ENCODE measurements at regions not wholly inside any gene's neighbourhood (a gene's known extent, or its start where the extent isn't known, plus 50 kb on each side); places are given as distances from the start of the nearest gene placed in this dataset.

GRCh38 chr1:157202331-157202730, 64.1 kb upstream of the ETV3 start:
- H3K4me1 ChIP-seq (ENCODE audit: control insufficient read depth, low read length): no peaks in the 10 kb centered on the region
- H3K4me3 ChIP-seq (ENCODE audit: low read length): no peak overlapping the region
- H3F3A ChIP-seq (ENCODE audit: control insufficient read depth, insufficient read depth): no peaks in the 10 kb centered on the region
- no peak overlapping the region for H3K4me2 ChIP-seq (ENCODE audit: low read length)
- H3K79me2 ChIP-seq (ENCODE audit: control insufficient read depth, low read length): no peaks in the 10 kb centered on the region
- H3K9me3 ChIP-seq (ENCODE audit: control insufficient read depth, insufficient read depth, low read length): no peaks in the 10 kb centered on the region
- H3K27me3 ChIP-seq (ENCODE audit: control insufficient read depth, low read length): peaks cover 8% of the 10 kb centered on the region
- TF ChIP-seq CTCF (IDR thresholded peaks at IDR 0.05; ENCODE audit: low read depth, low read length, poor library complexity, severe bottlenecking): no peak
- no peaks in the 10 kb centered on the region for H3K36me3 ChIP-seq (ENCODE audit: control insufficient read depth, low read length)
- H3K27ac ChIP-seq (ENCODE audit: low read depth, low read length): no peak overlapping the region
- H3K9me2 ChIP-seq (replicated peaks; ENCODE audit: control insufficient read depth, low read length): no peaks in the 10 kb centered on the region
- H4K20me1 ChIP-seq (ENCODE audit: control insufficient read depth, insufficient read depth, low read depth, low read length): no peaks in the 10 kb centered on the region

DNA sequence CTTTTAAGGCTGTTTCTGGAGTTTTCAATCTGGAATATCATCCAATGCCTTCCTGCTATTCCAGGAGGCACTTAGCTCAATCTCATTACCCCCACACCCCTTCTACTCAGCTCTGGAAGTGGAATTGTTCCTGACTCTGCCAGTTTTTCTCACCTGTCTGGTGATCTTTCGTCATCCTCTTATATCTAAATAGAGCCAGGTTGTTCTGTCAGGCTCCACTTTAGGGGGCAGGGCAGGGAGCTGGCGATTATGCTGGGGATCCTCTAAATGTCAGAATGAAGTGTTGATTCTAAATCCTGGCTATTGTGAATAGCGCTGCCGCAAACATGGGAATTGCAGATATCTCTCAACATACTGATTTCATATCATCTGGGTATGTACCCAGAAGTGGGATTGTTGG, 63.6 kb upstream of the ETV3 start:
- H4K20me1 ChIP-seq (ENCODE audit: control insufficient read depth, insufficient read depth, low read depth, low read length): no peaks in the 10 kb centered on the region
- H3K27ac ChIP-seq (ENCODE audit: low read depth, low read length): no peak overlapping the region
- H3K9me2 ChIP-seq (replicated peaks; ENCODE audit: control insufficient read depth, low read length): no peaks in the 10 kb centered on the region
- H3K4me3 ChIP-seq (ENCODE audit: low read length): no peak overlapping the region
- no peaks in the 10 kb centered on the region for H3K36me3 ChIP-seq (ENCODE audit: control insufficient read depth, low read length)
- H3K4me2 ChIP-seq (ENCODE audit: low read length): no peak overlapping the region
- no peaks in the 10 kb centered on the region for H3K9me3 ChIP-seq (ENCODE audit: control insufficient read depth, insufficient read depth, low read length)
- TF ChIP-seq CTCF (IDR thresholded peaks at IDR 0.05; ENCODE audit: low read depth, low read length, poor library complexity, severe bottlenecking): no peak
- TF ChIP-seq EZH2phosphoT487 (IDR thresholded peaks at IDR 0.05; ENCODE audit: borderline replicate concordance, low read length): no peak
- H3K4me1 ChIP-seq (ENCODE audit: control insufficient read depth, low read length): no peaks in the 10 kb centered on the region
- H3K79me2 ChIP-seq (ENCODE audit: control insufficient read depth, low read length): no peaks in the 10 kb centered on the region
- H3K27me3 ChIP-seq (ENCODE audit: control insufficient read depth, low read length): peaks cover 7% of the 10 kb centered on the region
- no peaks in the 10 kb centered on the region for H3F3A ChIP-seq (ENCODE audit: control insufficient read depth, insufficient read depth)

DNA sequence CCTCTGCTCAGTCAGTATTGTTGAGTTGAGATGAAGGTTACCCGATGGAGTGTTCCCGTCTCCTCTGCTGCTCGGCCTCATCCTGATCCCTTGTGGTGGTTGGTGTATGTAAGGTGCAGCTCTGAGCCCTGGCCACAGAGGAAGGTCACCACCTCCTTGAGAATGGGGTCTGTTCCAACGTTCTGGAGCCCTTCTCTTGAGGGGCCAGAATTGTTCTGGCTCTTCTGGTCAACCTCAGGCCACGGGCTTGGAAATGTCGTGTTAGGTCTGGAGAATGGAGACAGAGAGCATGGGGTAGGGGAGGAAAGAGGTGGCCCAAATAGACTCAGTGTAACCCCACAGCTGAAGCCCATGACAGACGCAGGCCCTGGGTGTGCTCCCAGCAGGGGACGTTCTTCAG, 62.3 kb upstream of the ETV3 start:
- Histone ChIP-seq H4K20me1 (ENCODE audit: control insufficient read depth, insufficient read depth, low read depth, low read length) (no peaks in the 10 kb centered on the region), H3K4me2 (ENCODE audit: low read length) (no peak overlapping the region), H3K36me3 (ENCODE audit: control insufficient read depth, low read length) (no peaks in the 10 kb centered on the region), H3K27ac (ENCODE audit: low read depth, low read length) (no peak overlapping the region), H3K79me2 (ENCODE audit: control insufficient read depth, low read length) (no peaks in the 10 kb centered on the region), H3K27me3 (ENCODE audit: control insufficient read depth, low read length) (peaks cover 6% of the 10 kb centered on the region), H3K4me3 (ENCODE audit: low read length) (no peak overlapping the region), H3K9me2 (replicated peaks; ENCODE audit: control insufficient read depth, low read length) (no peaks in the 10 kb centered on the region), H3F3A (ENCODE audit: control insufficient read depth, insufficient read depth) (no peaks in the 10 kb centered on the region), H3K4me1 (ENCODE audit: control insufficient read depth, low read length) (no peaks in the 10 kb centered on the region), H3K9me3 (ENCODE audit: control insufficient read depth, insufficient read depth, low read length) (no peaks in the 10 kb centered on the region)
- TF ChIP-seq EZH2phosphoT487 (IDR thresholded peaks at IDR 0.05; ENCODE audit: borderline replicate concordance, low read length) (no peak), CTCF (IDR thresholded peaks at IDR 0.05; ENCODE audit: low read depth, low read length, poor library complexity, severe bottlenecking) (no peak)

DNA sequence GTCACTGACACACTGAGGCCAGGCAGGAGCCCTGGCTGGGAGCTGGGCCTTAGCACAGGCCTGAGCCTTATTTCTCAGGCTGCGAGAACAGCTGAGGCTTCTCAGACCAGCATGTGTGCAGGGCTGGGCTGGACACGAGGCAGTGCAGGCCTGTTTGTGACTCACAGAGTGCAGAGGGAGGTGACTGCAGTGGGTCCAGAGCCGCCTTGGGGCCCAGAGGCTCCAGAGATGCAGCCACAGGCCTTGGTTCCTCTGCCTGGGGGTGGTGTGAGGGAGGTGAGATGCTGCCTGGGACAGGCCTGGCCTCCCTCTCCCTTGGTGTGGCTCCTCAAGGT, 61.2 kb upstream of the ETV3 start:
- H3K4me2 ChIP-seq (ENCODE audit: low read length): no peak overlapping the region
- no peak for TF ChIP-seq EZH2phosphoT487 (IDR thresholded peaks at IDR 0.05; ENCODE audit: borderline replicate concordance, low read length)
- H4K20me1 ChIP-seq (ENCODE audit: control insufficient read depth, insufficient read depth, low read depth, low read length): no peaks in the 10 kb centered on the region
- no peaks in the 10 kb centered on the region for H3K36me3 ChIP-seq (ENCODE audit: control insufficient read depth, low read length)
- peaks cover 6% of the 10 kb centered on the region for H3K27me3 ChIP-seq (ENCODE audit: control insufficient read depth, low read length)
- no peaks in the 10 kb centered on the region for H3F3A ChIP-seq (ENCODE audit: control insufficient read depth, insufficient read depth)
- no peak overlapping the region for H3K4me3 ChIP-seq (ENCODE audit: low read length)
- no peak overlapping the region for H3K27ac ChIP-seq (ENCODE audit: low read depth, low read length)
- H3K79me2 ChIP-seq (ENCODE audit: control insufficient read depth, low read length): no peaks in the 10 kb centered on the region
- no peaks in the 10 kb centered on the region for H3K9me2 ChIP-seq (replicated peaks; ENCODE audit: control insufficient read depth, low read length)
- H3K4me1 ChIP-seq (ENCODE audit: control insufficient read depth, low read length): no peaks in the 10 kb centered on the region
- no peaks in the 10 kb centered on the region for H3K9me3 ChIP-seq (ENCODE audit: control insufficient read depth, insufficient read depth, low read length)
